H9 (cell line): ENCODE measurements at regions not wholly inside any gene's neighbourhood (a gene's known extent, or its start where the extent isn't known, plus 50 kb on each side); places are given as distances from the start of the nearest gene placed in this dataset.

Experiments
- DNase-seq: peaks from one replicate; pipeline ENCODE4 v3.0.0-alpha.2; 2017
- H2AFZ ChIP-seq: one replicate; pipeline ENCODE4 v1.6.1; 2013; ENCODE audit warnings: mild to moderate bottlenecking, low read length, control low read depth, moderate library complexity
- H2AK5ac ChIP-seq: 2 replicates; pipeline ENCODE4 v1.6.1; 2013; ENCODE audit warnings: low read length, control low read depth, mixed read lengths; ENCODE audit not compliant: insufficient read length
- H2BK120ac ChIP-seq: one replicate; pipeline ENCODE4 v1.6.1; 2013; ENCODE audit warnings: low read depth, mild to moderate bottlenecking, low read length, control low read depth, inconsistent platforms; ENCODE audit not compliant: poor library complexity, severe bottlenecking
- H2BK12ac ChIP-seq: 2 replicates; pipeline ENCODE4 v1.6.1; 2013; ENCODE audit warnings: low read length, control low read depth, mixed read lengths, low read depth; ENCODE audit not compliant: insufficient read length
- H2BK15ac ChIP-seq: 2 replicates; pipeline ENCODE4 v1.6.1; 2013; ENCODE audit warnings: low read depth, low read length, control low read depth
- H2BK20ac ChIP-seq: one replicate; pipeline ENCODE4 v1.6.1; 2013; ENCODE audit warnings: low read depth, mild to moderate bottlenecking, low read length, control low read depth, inconsistent platforms; ENCODE audit not compliant: poor library complexity, severe bottlenecking
- H2BK5ac ChIP-seq: 2 replicates; pipeline ENCODE4 v1.6.1; 2013; ENCODE audit warnings: low read length, control low read depth, mixed read lengths; ENCODE audit not compliant: insufficient read length
- H3K14ac ChIP-seq: 2 replicates; pipeline ENCODE4 v1.6.1; 2013; ENCODE audit warnings: low read length, control low read depth; ENCODE audit not compliant: insufficient read depth
- H3K18ac ChIP-seq: 2 replicates; pipeline ENCODE4 v1.6.1; 2013; ENCODE audit warnings: low read depth, mild to moderate bottlenecking, mixed read lengths, low read length, control low read depth; ENCODE audit not compliant: insufficient read length
- H3K23ac ChIP-seq: 2 replicates; pipeline ENCODE4 v1.6.1; 2013; ENCODE audit warnings: low read length, control low read depth, mixed read lengths, low read depth; ENCODE audit not compliant: insufficient read length
- H3K23me2 ChIP-seq: 2 replicates; pipeline ENCODE4 v1.6.1; 2013; ENCODE audit warnings: low read depth, mild to moderate bottlenecking, mixed read lengths, low read length, control low read depth; ENCODE audit not compliant: insufficient read length, poor library complexity, severe bottlenecking
- H3K27ac ChIP-seq: 2 replicates; pipeline ENCODE4 v1.5.1; 2013; ENCODE audit warnings: low read length, control low read depth, mixed read lengths, low read depth; ENCODE audit not compliant: insufficient read length
- H3K27me3 ChIP-seq: 2 replicates; pipeline ENCODE4 v1.6.1; 2013; ENCODE audit warnings: low read length, control low read depth, inconsistent platforms; ENCODE audit not compliant: insufficient read depth
- H3K4ac ChIP-seq: 2 replicates; pipeline ENCODE4 v1.6.1; 2013; ENCODE audit warnings: low read depth, mild to moderate bottlenecking, control low read depth, inconsistent platforms, low read length, moderate library complexity
- H3K4me1 ChIP-seq: 2 replicates; pipeline ENCODE4 v1.6.1; 2013; ENCODE audit warnings: low read length, control low read depth, inconsistent platforms; ENCODE audit not compliant: insufficient read depth
- H3K4me2 ChIP-seq: 2 replicates; pipeline ENCODE4 v1.6.1; 2013; ENCODE audit warnings: low read length, control low read depth, mixed read lengths; ENCODE audit not compliant: insufficient read length, insufficient read depth
- H3K56ac ChIP-seq: 2 replicates; pipeline ENCODE4 v1.6.1; 2013; ENCODE audit warnings: low read depth, mild to moderate bottlenecking, mixed read lengths, low read length, control low read depth; ENCODE audit not compliant: insufficient read length
- H3K79me1 ChIP-seq: 2 replicates; pipeline ENCODE4 v1.6.1; 2013; ENCODE audit warnings: low read depth, mild to moderate bottlenecking, moderate library complexity, low read length, control low read depth, inconsistent platforms; ENCODE audit not compliant: insufficient read depth, poor library complexity, severe bottlenecking
- H3K79me2 ChIP-seq: 2 replicates; pipeline ENCODE4 v1.6.1; 2013; ENCODE audit warnings: low read length, control low read depth, inconsistent platforms; ENCODE audit not compliant: insufficient read depth
- H3K9ac ChIP-seq: 2 replicates; pipeline ENCODE4 v1.6.1; 2013; ENCODE audit warnings: low read length, control low read depth, mixed read lengths; ENCODE audit not compliant: insufficient read length; ENCODE audit errors: extremely low read depth
- H3K9me3 ChIP-seq: one replicate; pipeline ENCODE4 v1.6.1; 2013; ENCODE audit warnings: low read depth, low read length, inconsistent platforms; ENCODE audit not compliant: control insufficient read depth
- H3T11ph ChIP-seq: one replicate; pipeline ENCODE4 v1.6.1; 2013; ENCODE audit warnings: mild to moderate bottlenecking, low read length, control low read depth, inconsistent platforms
- H4K20me1 ChIP-seq: one replicate; pipeline ENCODE4 v1.6.1; 2013; ENCODE audit not compliant: control insufficient read depth, insufficient read length, insufficient read depth
- H4K5ac ChIP-seq: 2 replicates; pipeline ENCODE4 v1.6.1; 2013; ENCODE audit warnings: low read depth, mild to moderate bottlenecking, mixed read lengths, low read length, control low read depth; ENCODE audit not compliant: insufficient read length
- H4K8ac ChIP-seq: replicated peaks from 2 replicates; pipeline ENCODE4 v1.6.1; 2013; ENCODE audit warnings: low read length, control low read depth, mixed read lengths, low read depth; ENCODE audit not compliant: insufficient read length
- H4K91ac ChIP-seq: 2 replicates; pipeline ENCODE4 v1.6.1; 2013; ENCODE audit warnings: low read depth, mild to moderate bottlenecking, moderate library complexity, mixed read lengths, low read length, control low read depth; ENCODE audit not compliant: insufficient read length
- H3K27ac Mint-ChIP-seq, 3 experiments: 2 replicates in 2 of 3; 3 replicates in 1 of 3; pipeline ENCODE4 v1.8.0; 2020 to 2021; ENCODE audit warnings: mixed read lengths in 3 of 3, mild to moderate bottlenecking in 1 of 3, moderate library complexity in 1 of 3
- H3K27me3 Mint-ChIP-seq: 2 replicates; pipeline ENCODE4 v1.8.0; 2021; ENCODE audit warnings: low read depth, mild to moderate bottlenecking, moderate library complexity, mixed read lengths
- H3K36me3 Mint-ChIP-seq, 3 experiments: 2 replicates in 2 of 3; 3 replicates in 1 of 3; pipeline ENCODE4 v1.8.0; 2020 to 2021; ENCODE audit warnings: low read depth in 3 of 3, mixed read lengths in 3 of 3; ENCODE audit not compliant: insufficient read depth in 1 of 3
- H3K4me1 Mint-ChIP-seq, 2 experiments: 2 replicates each; pipeline ENCODE4 v1.8.0; 2020; ENCODE audit warnings: mixed read lengths in 2 of 2
- H3K4me3 Mint-ChIP-seq, 2 experiments: 2 replicates in 1 of 2; 3 replicates in 1 of 2; pipeline ENCODE4 v1.8.0; 2020 to 2021; ENCODE audit warnings: mild to moderate bottlenecking in 2 of 2, mixed read lengths in 2 of 2, moderate library complexity in 1 of 2
- H3K9me3 Mint-ChIP-seq, 2 experiments: 2 replicates in 1 of 2; 3 replicates in 1 of 2; pipeline ENCODE4 v1.8.0; 2020; ENCODE audit warnings: mild to moderate bottlenecking in 2 of 2, mixed read lengths in 2 of 2, moderate library complexity in 1 of 2
- CTCF ChIP-seq: fragments of 200-600 bp; sonication (generic); conservative IDR thresholded peaks from 3 replicates; pipeline ENCODE4 v1.8.0; 2021; ENCODE audit warnings: antibody characterized with exemption, mild to moderate bottlenecking
- WGBS: extraction: QIAGEN DNeasy Blood & Tissue Kit; methylation state at CpG from one replicate; pipeline ENCODE4 v1.1.7; 2013; ENCODE audit warnings: missing lambda C conversion rate, low lambda C conversion rate, mixed read lengths; ENCODE audit not compliant: insufficient read length; ENCODE audit errors: extremely low coverage; 5-methylcytosine and 5-hydroxymethylcytosine counted together

- no peak for TF ChIP-seq CTCF
- no peak overlapping the region for H3K14ac ChIP-seq
- H4K91ac ChIP-seq = no peak overlapping the region
- H3K79me1 ChIP-seq = no peaks in the 10 kb centered on the region
- H3K56ac ChIP-seq = no peak overlapping the region
- Mint-ChIP-seq H3K36me3 (no peaks in the 10 kb centered on the region), H3K27me3 (peaks cover 2% of the 10 kb centered on the region), H3K4me1 (peaks cover 0 to 9% of the 10 kb centered on the region in 2 experiments; a peak in 2 of 4 replicates), H3K4me3 (no peak overlapping the region), H3K9me3 (no peaks in the 10 kb centered on the region; a peak in 1 of 5 replicates), H3K27ac (no peak overlapping the region)
- no peaks in the 10 kb centered on the region for H4K20me1 ChIP-seq
- no peak overlapping the region for H2AFZ ChIP-seq
- H2BK5ac ChIP-seq = no peak overlapping the region
- H4K8ac ChIP-seq = no peak overlapping the region
- H3K79me2 ChIP-seq = no peaks in the 10 kb centered on the region
- no peak overlapping the region for H2BK120ac ChIP-seq
- H3K23me2 ChIP-seq = no peaks in the 10 kb centered on the region
- DNase-seq = no peak
- no peak overlapping the region for H2BK12ac ChIP-seq
- no peak overlapping the region for H3K18ac ChIP-seq
- no peak overlapping the region for H4K5ac ChIP-seq
- no peak overlapping the region for H2AK5ac ChIP-seq
- no peak overlapping the region for H3K23ac ChIP-seq
- no peak overlapping the region for H2BK20ac ChIP-seq
- H3T11ph ChIP-seq = no peak overlapping the region
- no peak overlapping the region for H2BK15ac ChIP-seq
- no peaks in the 10 kb centered on the region for H3K27me3 ChIP-seq
- no peak overlapping the region for H3K4ac ChIP-seq
- H3K27ac ChIP-seq = no peak overlapping the region
- H3K4me2 ChIP-seq = no peak overlapping the region
- H3K9ac ChIP-seq = no peak overlapping the region
- no CpG with 5 or more reads among the region's 3 CpGs for WGBS
- H3K9me3 ChIP-seq = no peaks in the 10 kb centered on the region
- H3K4me1 ChIP-seq = no peaks in the 10 kb centered on the region
These were observed 99.4 kb upstream of the PTPN3 start for GRCh38 chr9:109597496-109597895.
